ENCODE measurements at regions not wholly inside any gene's neighbourhood (a gene's known extent, or its start where the extent isn't known, plus 50 kb on each side); places are given as distances from the start of the nearest gene placed in this dataset.

DNA sequence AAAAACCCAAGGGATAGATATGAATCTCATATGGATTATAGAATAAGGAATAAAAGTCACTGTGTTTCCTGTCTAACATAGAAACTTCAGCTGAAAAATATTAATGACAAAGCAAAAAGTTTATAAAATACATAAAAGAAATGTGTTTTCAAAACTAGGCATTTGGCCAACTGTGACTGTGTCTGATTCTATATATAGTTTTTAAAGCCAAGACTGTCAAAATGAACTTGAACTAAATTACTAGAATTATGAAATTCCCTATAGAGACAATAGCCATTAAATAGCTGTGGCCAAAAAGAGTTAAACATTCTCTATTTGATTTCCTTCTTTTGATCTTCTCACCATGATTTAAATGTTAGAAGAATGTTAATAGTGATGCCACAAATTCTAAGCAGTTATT, 311.2 kb upstream of the SEMA3D start (continued):
- TF ChIP-seq, protein P1, sequence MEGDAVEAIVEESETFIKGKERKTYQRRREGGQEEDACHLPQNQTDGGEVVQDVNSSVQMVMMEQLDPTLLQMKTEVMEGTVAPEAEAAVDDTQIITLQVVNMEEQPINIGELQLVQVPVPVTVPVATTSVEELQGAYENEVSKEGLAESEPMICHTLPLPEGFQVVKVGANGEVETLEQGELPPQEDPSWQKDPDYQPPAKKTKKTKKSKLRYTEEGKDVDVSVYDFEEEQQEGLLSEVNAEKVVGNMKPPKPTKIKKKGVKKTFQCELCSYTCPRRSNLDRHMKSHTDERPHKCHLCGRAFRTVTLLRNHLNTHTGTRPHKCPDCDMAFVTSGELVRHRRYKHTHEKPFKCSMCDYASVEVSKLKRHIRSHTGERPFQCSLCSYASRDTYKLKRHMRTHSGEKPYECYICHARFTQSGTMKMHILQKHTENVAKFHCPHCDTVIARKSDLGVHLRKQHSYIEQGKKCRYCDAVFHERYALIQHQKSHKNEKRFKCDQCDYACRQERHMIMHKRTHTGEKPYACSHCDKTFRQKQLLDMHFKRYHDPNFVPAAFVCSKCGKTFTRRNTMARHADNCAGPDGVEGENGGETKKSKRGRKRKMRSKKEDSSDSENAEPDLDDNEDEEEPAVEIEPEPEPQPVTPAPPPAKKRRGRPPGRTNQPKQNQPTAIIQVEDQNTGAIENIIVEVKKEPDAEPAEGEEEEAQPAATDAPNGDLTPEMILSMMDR (IDR thresholded peaks at IDR 0.05; ENCODE audit: low read depth, low read length, missing input control), result no peak
- TF ChIP-seq TAF1 (conservative IDR thresholded peaks at IDR 0.05), result no peak
- TF ChIP-seq, protein P2, sequence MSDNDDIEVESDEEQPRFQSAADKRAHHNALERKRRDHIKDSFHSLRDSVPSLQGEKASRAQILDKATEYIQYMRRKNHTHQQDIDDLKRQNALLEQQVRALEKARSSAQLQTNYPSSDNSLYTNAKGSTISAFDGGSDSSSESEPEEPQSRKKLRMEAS (IDR thresholded peaks at IDR 0.05), result no peak
- TF ChIP-seq, protein P3, sequence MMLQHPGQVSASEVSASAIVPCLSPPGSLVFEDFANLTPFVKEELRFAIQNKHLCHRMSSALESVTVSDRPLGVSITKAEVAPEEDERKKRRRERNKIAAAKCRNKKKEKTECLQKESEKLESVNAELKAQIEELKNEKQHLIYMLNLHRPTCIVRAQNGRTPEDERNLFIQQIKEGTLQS (IDR thresholded peaks at IDR 0.05), result no peak

DNA sequence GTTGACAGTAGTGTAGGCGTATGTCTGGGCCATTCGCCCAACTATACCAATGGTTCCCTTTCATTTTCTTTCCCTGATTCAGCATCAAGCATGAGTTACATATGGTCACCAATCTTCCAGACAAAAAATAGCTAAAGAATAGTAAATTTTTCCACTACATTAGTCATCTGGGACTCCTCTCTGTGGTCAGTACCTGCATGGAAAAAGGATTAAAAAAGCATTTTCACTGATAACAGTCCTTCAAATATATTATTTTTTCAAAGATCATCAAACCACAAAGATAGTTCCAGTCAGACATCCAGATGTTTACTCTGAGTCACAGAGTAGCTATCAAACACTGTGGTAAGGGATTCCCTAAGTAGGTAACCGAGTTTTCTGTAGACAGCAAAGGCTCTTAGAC, 302.6 kb upstream of the SEMA3D start:
- no peak for DNase-seq (ENCODE audit: low spot score)
- H3K9ac ChIP-seq (ENCODE audit: low read depth in 1 of 2, low read length in 2 of 2), result no peak overlapping the region
- TF ChIP-seq RAD21 (IDR thresholded peaks at IDR 0.05), result no peak
- TF ChIP-seq, protein P3 (IDR thresholded peaks at IDR 0.05), result no peak
- TF ChIP-seq, protein P4, sequence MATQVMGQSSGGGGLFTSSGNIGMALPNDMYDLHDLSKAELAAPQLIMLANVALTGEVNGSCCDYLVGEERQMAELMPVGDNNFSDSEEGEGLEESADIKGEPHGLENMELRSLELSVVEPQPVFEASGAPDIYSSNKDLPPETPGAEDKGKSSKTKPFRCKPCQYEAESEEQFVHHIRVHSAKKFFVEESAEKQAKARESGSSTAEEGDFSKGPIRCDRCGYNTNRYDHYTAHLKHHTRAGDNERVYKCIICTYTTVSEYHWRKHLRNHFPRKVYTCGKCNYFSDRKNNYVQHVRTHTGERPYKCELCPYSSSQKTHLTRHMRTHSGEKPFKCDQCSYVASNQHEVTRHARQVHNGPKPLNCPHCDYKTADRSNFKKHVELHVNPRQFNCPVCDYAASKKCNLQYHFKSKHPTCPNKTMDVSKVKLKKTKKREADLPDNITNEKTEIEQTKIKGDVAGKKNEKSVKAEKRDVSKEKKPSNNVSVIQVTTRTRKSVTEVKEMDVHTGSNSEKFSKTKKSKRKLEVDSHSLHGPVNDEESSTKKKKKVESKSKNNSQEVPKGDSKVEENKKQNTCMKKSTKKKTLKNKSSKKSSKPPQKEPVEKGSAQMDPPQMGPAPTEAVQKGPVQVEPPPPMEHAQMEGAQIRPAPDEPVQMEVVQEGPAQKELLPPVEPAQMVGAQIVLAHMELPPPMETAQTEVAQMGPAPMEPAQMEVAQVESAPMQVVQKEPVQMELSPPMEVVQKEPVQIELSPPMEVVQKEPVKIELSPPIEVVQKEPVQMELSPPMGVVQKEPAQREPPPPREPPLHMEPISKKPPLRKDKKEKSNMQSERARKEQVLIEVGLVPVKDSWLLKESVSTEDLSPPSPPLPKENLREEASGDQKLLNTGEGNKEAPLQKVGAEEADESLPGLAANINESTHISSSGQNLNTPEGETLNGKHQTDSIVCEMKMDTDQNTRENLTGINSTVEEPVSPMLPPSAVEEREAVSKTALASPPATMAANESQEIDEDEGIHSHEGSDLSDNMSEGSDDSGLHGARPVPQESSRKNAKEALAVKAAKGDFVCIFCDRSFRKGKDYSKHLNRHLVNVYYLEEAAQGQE (IDR thresholded peaks at IDR 0.05), result no peak
- TF ChIP-seq HNF4G (IDR thresholded peaks at IDR 0.05), result no peak
- TF ChIP-seq NR2F2 (IDR thresholded peaks at IDR 0.05), result no peak
- no peak for TF ChIP-seq SP1 (IDR thresholded peaks at IDR 0.05)
- TF ChIP-seq, protein P1 (IDR thresholded peaks at IDR 0.05; ENCODE audit: low read depth, low read length, missing input control), result no peak
- TF ChIP-seq YY1 (IDR thresholded peaks at IDR 0.05), result no peak
- TF ChIP-seq TAF1 (conservative IDR thresholded peaks at IDR 0.05), result no peak
- TF ChIP-seq EGR1 (IDR thresholded peaks at IDR 0.05; ENCODE audit: low read depth in 2 of 2), result no peak
- no peak for TF ChIP-seq HNF4A (conservative IDR thresholded peaks at IDR 0.05)
- no peak for TF ChIP-seq FOXA1 (IDR thresholded peaks at IDR 0.05)
- H3K4me3 ChIP-seq (ENCODE audit: low read depth in 1 of 3, low read length in 3 of 3), result no peak overlapping the region
- 83% methylated on average over 3 of the region's 3 CpGs for WGBS
- no peaks in the 10 kb centered on the region for H3K9me3 ChIP-seq (ENCODE audit: control insufficient read depth in 4 of 4, low read length in 3 of 4)
- no peaks in the 10 kb centered on the region for H3K27me3 ChIP-seq (ENCODE audit: control insufficient read depth in 4 of 4, insufficient read depth in 4 of 4, low read length in 3 of 4)
- H3K4me1 ChIP-seq (ENCODE audit: control insufficient read depth in 4 of 4, insufficient read depth in 4 of 4, low read length in 3 of 4), result no peaks in the 10 kb centered on the region
- no peak overlapping the region for H3K27ac ChIP-seq (ENCODE audit: low read depth in 1 of 2, low read length in 2 of 2)
- H3K36me3 ChIP-seq (ENCODE audit: control insufficient read depth in 4 of 4, insufficient read depth in 3 of 4, low read depth in 1 of 4, low read length in 3 of 4), result no peaks in the 10 kb centered on the region

Measured in liver (tissue), 8 donors.